ENCODE measurements at regions not wholly inside any gene's neighbourhood (a gene's known extent, or its start where the extent isn't known, plus 50 kb on each side); places are given as distances from the start of the nearest gene placed in this dataset.

GRCh38 chr14:87852107-87852506 lies 140.9 kb downstream of the GALC start:
- Histone ChIP-seq H3K4me2 (no peak overlapping the region), H4K20me1 (ENCODE audit: insufficient read depth, poor library complexity, severe bottlenecking) (no peaks in the 10 kb centered on the region), H3K79me2 (no peaks in the 10 kb centered on the region), H3K36me3 (replicated peaks; ENCODE audit: insufficient read depth, low read depth) (no peaks in the 10 kb centered on the region), H3K4me3 (no peak overlapping the region), H3K27ac (no peak overlapping the region), H2AFZ (no peak overlapping the region), H3K9me2 (replicated peaks; ENCODE audit: insufficient read depth) (no peaks in the 10 kb centered on the region), H3K9me3 (ENCODE audit: low read depth) (no peaks in the 10 kb centered on the region), H3K4me1 (ENCODE audit: insufficient read depth) (no peaks in the 10 kb centered on the region), H3K27me3 (peaks cover 13% of the 10 kb centered on the region)
- TF ChIP-seq EZH2phosphoT487 (IDR thresholded peaks at IDR 0.05; ENCODE audit: low read depth, severe bottlenecking, unreplicated experiment) (no peak), CTCF (IDR thresholded peaks at IDR 0.05; ENCODE audit: poor library complexity) (no peak), EZH2 (IDR thresholded peaks at IDR 0.05; ENCODE audit: borderline replicate concordance) (no peak)
- WGBS (ENCODE audit: low lambda C conversion rate, missing lambda C conversion rate) = 94% methylated on average over 3 of the region's 3 CpGs
- DNase-seq (ENCODE audit: low spot score) = no peak

DNA sequence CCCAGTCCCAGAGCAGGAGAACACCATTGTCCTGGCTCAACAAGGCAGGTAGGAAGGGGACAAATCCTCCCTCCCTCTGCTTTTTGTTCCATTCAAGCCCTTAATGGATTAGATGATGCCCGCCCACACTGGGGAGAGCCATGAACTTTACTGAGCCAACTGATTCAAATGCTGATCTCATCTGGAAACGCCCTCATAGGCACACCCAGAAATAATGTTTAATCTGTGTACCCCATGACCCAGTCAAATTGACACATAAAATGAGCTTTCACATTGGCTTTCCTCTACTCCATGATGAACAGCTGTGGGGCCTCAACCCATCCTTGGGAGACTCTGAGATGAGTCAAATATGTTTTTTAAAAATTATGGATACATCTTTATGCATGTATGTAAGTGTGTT lies 141.8 kb downstream of the GALC start:
- DNase-seq (ENCODE audit: low spot score) = no peak
- H3K4me1 ChIP-seq (ENCODE audit: insufficient read depth) = no peaks in the 10 kb centered on the region
- H3K79me2 ChIP-seq = no peaks in the 10 kb centered on the region
- no peak for TF ChIP-seq EZH2 (IDR thresholded peaks at IDR 0.05; ENCODE audit: borderline replicate concordance)
- no peak for TF ChIP-seq CTCF (IDR thresholded peaks at IDR 0.05; ENCODE audit: poor library complexity)
- no peak for TF ChIP-seq EZH2phosphoT487 (IDR thresholded peaks at IDR 0.05; ENCODE audit: low read depth, severe bottlenecking, unreplicated experiment)
- no peak overlapping the region for H3K4me2 ChIP-seq
- H4K20me1 ChIP-seq (ENCODE audit: insufficient read depth, poor library complexity, severe bottlenecking) = no peaks in the 10 kb centered on the region
- peaks cover 4% of the 10 kb centered on the region for H3K27me3 ChIP-seq
- no peak overlapping the region for H3K4me3 ChIP-seq
- no peaks in the 10 kb centered on the region for H3K9me3 ChIP-seq (ENCODE audit: low read depth)
- H3K36me3 ChIP-seq (replicated peaks; ENCODE audit: insufficient read depth, low read depth) = no peaks in the 10 kb centered on the region
- H3K27ac ChIP-seq = no peak overlapping the region
- 89% methylated on average over 2 of the region's 2 CpGs for WGBS (ENCODE audit: low lambda C conversion rate, missing lambda C conversion rate)
- H3K9me2 ChIP-seq (replicated peaks; ENCODE audit: insufficient read depth) = no peaks in the 10 kb centered on the region
- no peak overlapping the region for H2AFZ ChIP-seq

GRCh38 chr14:87847216-87847755 lies 145.7 kb downstream of the GALC start:
- TF ChIP-seq CTCF (IDR thresholded peaks at IDR 0.05; ENCODE audit: poor library complexity) (no peak), EZH2phosphoT487 (IDR thresholded peaks at IDR 0.05; ENCODE audit: low read depth, severe bottlenecking, unreplicated experiment) (no peak), EZH2 (IDR thresholded peaks at IDR 0.05; ENCODE audit: borderline replicate concordance) (no peak)
- Histone ChIP-seq H3K27me3 (peaks cover 3% of the 10 kb centered on the region), H4K20me1 (ENCODE audit: insufficient read depth, poor library complexity, severe bottlenecking) (no peaks in the 10 kb centered on the region), H2AFZ (no peak overlapping the region), H3K36me3 (replicated peaks; ENCODE audit: insufficient read depth, low read depth) (no peaks in the 10 kb centered on the region), H3K9me2 (replicated peaks; ENCODE audit: insufficient read depth) (no peaks in the 10 kb centered on the region), H3K9me3 (ENCODE audit: low read depth) (no peaks in the 10 kb centered on the region), H3K79me2 (no peaks in the 10 kb centered on the region), H3K4me3 (no peak overlapping the region), H3K27ac (no peak overlapping the region), H3K4me1 (ENCODE audit: insufficient read depth) (no peaks in the 10 kb centered on the region), H3K4me2 (no peak overlapping the region)
- DNase-seq (ENCODE audit: low spot score) = no peak
- WGBS (ENCODE audit: low lambda C conversion rate, missing lambda C conversion rate) = 79% methylated on average over 4 of the region's 4 CpGs

GRCh38 chr14:87840906-87841305 lies 152.1 kb downstream of the GALC start:
- Histone ChIP-seq H3K79me2 (no peaks in the 10 kb centered on the region), H3K27ac (no peak overlapping the region), H3K27me3 (no peaks in the 10 kb centered on the region), H3K9me3 (ENCODE audit: low read depth) (no peaks in the 10 kb centered on the region), H3K4me1 (ENCODE audit: insufficient read depth) (no peaks in the 10 kb centered on the region), H3K36me3 (replicated peaks; ENCODE audit: insufficient read depth, low read depth) (no peaks in the 10 kb centered on the region), H3K4me2 (no peak overlapping the region), H3K9me2 (replicated peaks; ENCODE audit: insufficient read depth) (no peaks in the 10 kb centered on the region), H3K4me3 (no peak overlapping the region), H4K20me1 (ENCODE audit: insufficient read depth, poor library complexity, severe bottlenecking) (no peaks in the 10 kb centered on the region), H2AFZ (no peak overlapping the region)
- no peak for DNase-seq (ENCODE audit: low spot score)
- 91% methylated on average over 2 of the region's 2 CpGs for WGBS (ENCODE audit: low lambda C conversion rate, missing lambda C conversion rate)
- TF ChIP-seq EZH2 (IDR thresholded peaks at IDR 0.05; ENCODE audit: borderline replicate concordance) (no peak), CTCF (IDR thresholded peaks at IDR 0.05; ENCODE audit: poor library complexity) (no peak), EZH2phosphoT487 (IDR thresholded peaks at IDR 0.05; ENCODE audit: low read depth, severe bottlenecking, unreplicated experiment) (no peak)

Data from hepatocyte (in vitro differentiated cells).